WI38 (cell line): ENCODE measurements at regions not wholly inside any gene's neighbourhood (a gene's known extent, or its start where the extent isn't known, plus 50 kb on each side); places are given as distances from the start of the nearest gene placed in this dataset.

Source experiments
- H3K4me3 ChIP-seq: 2 replicates; pipeline ENCODE4 v1.5.1; 2011; ENCODE audit warnings: low read depth, mild to moderate bottlenecking, control low read depth, low read length
- CTCF ChIP-seq: IDR thresholded peaks from 2 replicates; pipeline ENCODE4 v1.5.1; 2012; ENCODE audit warnings: low read depth, mild to moderate bottlenecking, control low read depth, low read length

GRCh38 chr12:47396902-47397663 is 308.7 kb downstream of the RPAP3 start:
- TF ChIP-seq CTCF, result no peak

DNA sequence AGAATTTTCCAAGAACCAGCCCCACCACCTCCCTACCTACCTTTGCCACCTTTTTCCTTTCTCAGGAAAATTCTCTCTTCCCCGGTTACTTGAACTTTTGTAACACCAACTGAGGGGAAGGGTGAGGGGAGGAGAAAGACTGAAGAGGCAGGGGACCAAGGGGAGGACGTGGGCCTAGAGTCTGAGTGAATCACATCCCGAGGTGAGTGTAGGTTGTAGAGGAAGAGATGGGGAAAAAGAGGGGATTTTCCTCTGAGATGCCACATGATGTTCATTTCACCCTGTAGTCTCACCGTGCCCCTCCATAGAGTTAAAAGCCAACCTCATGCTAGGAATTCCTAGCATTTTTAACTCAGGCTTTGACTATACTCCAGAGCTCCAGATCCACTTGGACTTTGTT is 311.8 kb downstream of the RPAP3 start:
- no peak for TF ChIP-seq CTCF
- no peak overlapping the region for H3K4me3 ChIP-seq

More at GRCh38 chr12:47396902-47397663, 308.7 kb downstream of the RPAP3 start:
- no peak overlapping the region for H3K4me3 ChIP-seq

DNA sequence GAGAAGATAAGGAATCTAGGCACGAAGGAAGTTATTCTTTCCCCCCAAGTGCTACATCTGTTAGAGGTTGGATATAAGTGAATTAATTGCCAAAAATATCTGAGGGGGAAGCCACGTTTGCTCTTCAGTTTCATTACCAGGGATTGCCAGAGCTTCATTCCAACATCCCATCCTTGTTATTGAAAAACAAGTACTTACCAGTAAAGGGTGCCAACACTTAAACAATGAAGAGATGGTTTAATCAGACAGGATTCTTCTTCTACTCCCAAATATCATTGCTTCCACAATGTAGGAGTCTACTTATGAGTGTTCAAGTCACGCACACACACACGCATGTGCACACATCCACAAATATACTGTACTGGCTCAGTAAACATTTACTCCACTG is 312.4 kb downstream of the RPAP3 start:
- H3K4me3 ChIP-seq, result no peak overlapping the region
- TF ChIP-seq CTCF, result no peak

GRCh38 chr12:47391566-47391965 is 311.8 kb upstream of the AMIGO2 start:
- no peak overlapping the region for H3K4me3 ChIP-seq
- no peak for TF ChIP-seq CTCF

DNA sequence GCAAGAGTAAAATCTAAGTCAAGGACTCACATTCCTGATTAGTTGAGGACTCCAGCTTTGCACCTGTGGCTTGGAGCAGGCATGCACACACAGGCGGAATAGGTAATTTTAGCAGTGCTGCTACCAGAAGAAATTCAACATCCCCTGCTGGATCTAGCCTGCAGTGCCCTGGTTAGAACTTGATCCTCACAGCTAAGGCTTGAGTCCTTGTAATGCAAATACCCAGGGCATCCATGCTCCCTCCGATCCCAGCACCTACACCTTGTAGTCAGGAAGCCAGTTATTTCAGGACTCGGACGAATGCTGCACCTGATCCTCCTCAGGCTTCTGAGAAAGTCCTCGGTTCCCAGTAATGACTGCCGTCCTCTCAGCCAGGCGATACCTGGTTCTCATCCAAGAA is 309.0 kb upstream of the AMIGO2 start:
- TF ChIP-seq CTCF, result no peak
- H3K4me3 ChIP-seq, result no peak overlapping the region

GRCh38 chr12:47387994-47388393 is 308.2 kb upstream of the AMIGO2 start:
- no peak for TF ChIP-seq CTCF
- no peak overlapping the region for H3K4me3 ChIP-seq

DNA sequence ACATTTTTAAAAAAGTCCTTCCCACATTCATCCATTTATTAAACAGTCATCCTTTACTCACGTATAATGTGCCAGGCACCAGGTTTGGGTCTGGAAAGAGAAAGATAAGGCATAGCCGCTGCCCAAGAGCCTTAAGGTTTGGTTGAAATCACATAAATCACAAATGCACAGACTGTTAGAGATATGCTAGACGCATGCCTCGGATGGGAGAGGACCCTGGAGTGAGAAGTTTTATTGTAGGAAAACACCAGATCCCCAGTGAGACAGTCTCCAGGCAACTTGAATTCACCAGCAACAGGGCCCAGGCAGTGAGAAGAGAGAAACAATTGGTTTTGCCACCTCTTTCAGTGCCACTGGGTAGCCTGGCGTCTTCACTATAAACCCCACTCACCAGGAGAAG is 305.9 kb upstream of the AMIGO2 start:
- H3K4me3 ChIP-seq, result no peak overlapping the region
- TF ChIP-seq CTCF, result no peak
